Transverse colon (tissue), 4 donors: ENCODE measurements at regions not wholly inside any gene's neighbourhood (a gene's known extent, or its start where the extent isn't known, plus 50 kb on each side); places are given as distances from the start of the nearest gene placed in this dataset.

Experiments used
- DNase-seq: peaks from one replicate; pipeline ENCODE4 v3.0.0-alpha.2; 2019
- H3K27ac ChIP-seq, 4 donors: fragments of 200-600 bp; sonication (generic); 2 replicates each; pipeline ENCODE4 v1.5.1; 2016 to 2018; ENCODE audit warnings: inconsistent platforms in 4 of 4
- H3K27me3 ChIP-seq: fragments of 200-600 bp; sonication (generic); 2 replicates; pipeline ENCODE4 v1.5.1; 2017; ENCODE audit warnings: inconsistent platforms
- H3K36me3 ChIP-seq, 4 donors: fragments of 200-600 bp; sonication (generic); 2 replicates each; pipeline ENCODE4 v1.5.1; 2017 to 2019; ENCODE audit warnings: inconsistent platforms in 4 of 4
- H3K4me1 ChIP-seq, 4 donors: fragments of 200-600 bp; sonication (generic); 2 replicates each; pipeline ENCODE4 v1.5.1; 2017 to 2020; ENCODE audit warnings: inconsistent platforms in 4 of 4
- H3K4me3 ChIP-seq, 4 donors: fragments of 200-600 bp; sonication (generic); 1 replicate in 1 of 4; 2 replicates in 3 of 4; pipeline versions ENCODE4 v1.5.1 to v1.6.1; 2017 to 2019; ENCODE audit warnings: inconsistent platforms in 4 of 4
- H3K9me3 ChIP-seq, 2 donors: fragments of 200-600 bp; sonication (generic); 2 replicates each; pipeline ENCODE4 v1.5.1; 2017 to 2019; ENCODE audit warnings: inconsistent platforms in 2 of 2
- CTCF ChIP-seq, 5 experiments: fragments of 200-600 bp in 3 of 5; fragments of 450-650 bp in 2 of 5; sonication (generic) in 3 of 5; IDR thresholded peaks; 1 replicate in 2 of 5; 2 replicates in 3 of 5; pipeline ENCODE4 v1.5.1; 2016 to 2017; ENCODE audit warnings: antibody characterized with exemption in 5 of 5, inconsistent platforms in 3 of 5, mild to moderate bottlenecking in 2 of 5, moderate library complexity in 1 of 5
- EP300 ChIP-seq: sonication (generic); formaldehyde crosslinking; IDR thresholded peaks from one replicate; pipeline ENCODE4 v1.6.1; 2017; ENCODE audit warnings: antibody characterized with exemption, low read depth
- POLR2A ChIP-seq: fragments of 450-650 bp; IDR thresholded peaks from one replicate; pipeline ENCODE4 v1.6.1; 2016; ENCODE audit warnings: antibody characterized with exemption, mild to moderate bottlenecking, moderate library complexity
- POLR2AphosphoS5 ChIP-seq, 3 donors: sonication (generic); formaldehyde crosslinking; IDR thresholded peaks; one replicate each; pipeline ENCODE4 v1.6.1; 2016; ENCODE audit warnings: antibody characterized with exemption in 3 of 3
- WGBS, 2 donors: methylation state at CpG; one replicate each; pipeline ENCODE4 v1.1.5; 2018; ENCODE audit warnings: low coverage in 1 of 2; 5-methylcytosine and 5-hydroxymethylcytosine counted together
- in situ Hi-C, 4 donors: fragments of 200-750 bp; cut with MboI; loops; one replicate each; pipeline versions ENCODE4 v1.15.0 to v1.15.1; 2017; ENCODE audit warnings: low sequenced_read_pairs in 3 of 4, low pct_ligation_motif_present in 1 of 4, low pct_unique_long_range_greater_than_20kb in 1 of 4
- intact Hi-C: fragments of 100-400 bp; cut with DNase I; formaldehyde crosslinking; loops from one replicate; pipeline ENCODE4 v1.15.1; 2023; ENCODE audit warnings: low total_unique reads

- Histone ChIP-seq H3K9me3 (no peaks in the 10 kb centered on the region), H3K27ac (no peak overlapping the region), H3K27me3 (no peaks in the 10 kb centered on the region), H3K36me3 (no peaks in the 10 kb centered on the region), H3K4me1 (no peaks in the 10 kb centered on the region), H3K4me3 (no peak overlapping the region)
- TF ChIP-seq POLR2A: no peak
- TF ChIP-seq CTCF (IDR thresholded peaks at IDR 0.05): no peak
- TF ChIP-seq POLR2AphosphoS5 (IDR thresholded peaks at IDR 0.05): no peak
- no peak for TF ChIP-seq EP300
- in situ Hi-C loops: no loop called here
- intact Hi-C loops: no loop called here
- WGBS, 2 donors: 93 to 100% methylated on average over 1 to 2 of the region's 2 CpGs
- no peak for DNase-seq
Measured at GRCh38 chr3:182294256-182294655, 499.0 kb upstream of the ATP11B start.

- Histone ChIP-seq H3K27ac (no peak overlapping the region), H3K36me3 (no peaks in the 10 kb centered on the region), H3K4me1 (no peaks in the 10 kb centered on the region), H3K9me3 (no peaks in the 10 kb centered on the region), H3K4me3 (no peak overlapping the region), H3K27me3 (no peaks in the 10 kb centered on the region)
- in situ Hi-C loops: no loop called here
- WGBS, 2 donors: 40 to 54% methylated on average over 1 to 2 of the region's 2 CpGs
- intact Hi-C loops: no loop called here
- no peak for DNase-seq
- TF ChIP-seq POLR2A: no peak
- no peak for TF ChIP-seq POLR2AphosphoS5 (IDR thresholded peaks at IDR 0.05)
- no peak for TF ChIP-seq CTCF (IDR thresholded peaks at IDR 0.05)
- TF ChIP-seq EP300: no peak
Measured at GRCh38 chr3:182294696-182295095, 498.6 kb upstream of the ATP11B start.

- 74 to 81% methylated on average over 4 of the region's 4 CpGs for WGBS, 2 donors
- no peaks in the 10 kb centered on the region for H3K36me3 ChIP-seq
- intact Hi-C loops (no loop called here), in situ Hi-C loops (no loop called here)
- no peaks in the 10 kb centered on the region for H3K4me1 ChIP-seq
- H3K27ac ChIP-seq: no peak overlapping the region
- H3K4me3 ChIP-seq: no peak overlapping the region
- no peak for DNase-seq
- no peaks in the 10 kb centered on the region for H3K27me3 ChIP-seq
- H3K9me3 ChIP-seq: no peaks in the 10 kb centered on the region
- TF ChIP-seq CTCF (IDR thresholded peaks at IDR 0.05) (no peak), POLR2AphosphoS5 (IDR thresholded peaks at IDR 0.05) (no peak), EP300 (no peak), POLR2A (no peak)
Measured at GRCh38 chr3:182300266-182300665, 493.0 kb upstream of the ATP11B start.

- Histone ChIP-seq H3K9me3 (no peaks in the 10 kb centered on the region), H3K36me3 (no peaks in the 10 kb centered on the region), H3K27ac (no peak overlapping the region), H3K27me3 (no peaks in the 10 kb centered on the region), H3K4me1 (no peaks in the 10 kb centered on the region), H3K4me3 (no peak overlapping the region)
- 21% methylated on average over 1 of the region's 1 CpG; no CpG with 5 or more reads in 1 of the 2 donors for WGBS, 2 donors
- DNase-seq: no peak
- no peak for TF ChIP-seq EP300
- no peak for TF ChIP-seq CTCF (IDR thresholded peaks at IDR 0.05)
- TF ChIP-seq POLR2A: no peak
- no peak for TF ChIP-seq POLR2AphosphoS5 (IDR thresholded peaks at IDR 0.05)
- in situ Hi-C loops (no loop called here), intact Hi-C loops (no loop called here)
Measured at GRCh38 chr3:182303169-182303568, 490.1 kb upstream of the ATP11B start.
